Right renal pelvis (tissue), 4 donors: ENCODE measurements at regions not wholly inside any gene's neighbourhood (a gene's known extent, or its start where the extent isn't known, plus 50 kb on each side); places are given as distances from the start of the nearest gene placed in this dataset.
A peak's percentile ranks its signal among the peaks of the same experiment; 100 is the strongest.

Experiments
- DNase-seq, 4 donors: peaks; one replicate each; pipeline ENCODE4 v3.0.0-alpha.2; 2013; ENCODE audit warnings: low read depth in 4 of 4, low spot score in 3 of 4, missing footprints in 1 of 4

DNA sequence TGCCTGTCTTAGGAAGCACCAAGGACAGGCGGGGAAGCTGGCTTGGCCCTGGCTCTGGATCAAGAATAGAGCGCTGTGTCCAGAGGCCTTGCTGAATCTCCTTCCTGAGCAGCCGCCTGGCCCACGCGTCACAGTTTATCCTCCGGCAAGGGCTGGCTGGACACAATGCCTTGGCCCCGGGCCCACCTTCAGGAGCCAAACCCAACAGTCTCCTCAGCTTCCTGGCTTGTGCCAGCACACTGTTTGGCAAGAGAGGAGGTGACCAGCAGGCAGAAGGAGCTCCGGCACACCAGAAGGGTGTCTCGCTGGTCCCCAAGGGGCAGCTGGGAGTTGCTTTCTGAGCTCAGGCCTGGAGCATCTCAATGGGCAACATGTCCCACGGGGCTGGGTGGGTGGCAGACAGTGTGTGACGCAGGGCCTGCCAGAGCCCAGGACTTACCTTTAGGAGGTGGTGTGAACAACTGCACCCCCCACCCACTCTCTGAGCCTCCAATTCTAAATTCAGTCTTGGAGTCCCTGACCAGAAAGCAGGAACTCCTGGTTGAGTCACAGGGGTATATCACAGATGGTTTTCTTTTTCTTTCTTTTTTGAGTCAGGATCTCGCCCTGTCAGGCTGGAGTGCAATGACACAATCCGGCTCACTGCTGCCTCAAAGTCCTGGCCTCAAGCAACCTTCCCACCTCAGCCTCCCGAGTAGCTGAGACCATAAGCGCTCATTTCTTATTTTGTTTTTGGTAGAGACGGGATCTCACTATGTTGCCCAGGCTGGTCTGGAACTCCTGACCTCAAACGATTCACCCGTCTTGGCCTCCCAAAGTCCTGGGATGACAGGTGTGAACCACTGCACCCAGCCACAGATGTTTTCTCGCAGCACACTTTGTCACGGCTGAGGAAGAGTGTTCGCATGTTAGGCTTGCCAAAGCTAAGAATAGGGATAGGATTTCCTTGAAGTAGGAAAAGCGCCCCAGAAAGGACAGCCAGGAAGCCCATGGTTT, 361.2 kb downstream of the BCOR start:
- no peak for DNase-seq

DNA sequence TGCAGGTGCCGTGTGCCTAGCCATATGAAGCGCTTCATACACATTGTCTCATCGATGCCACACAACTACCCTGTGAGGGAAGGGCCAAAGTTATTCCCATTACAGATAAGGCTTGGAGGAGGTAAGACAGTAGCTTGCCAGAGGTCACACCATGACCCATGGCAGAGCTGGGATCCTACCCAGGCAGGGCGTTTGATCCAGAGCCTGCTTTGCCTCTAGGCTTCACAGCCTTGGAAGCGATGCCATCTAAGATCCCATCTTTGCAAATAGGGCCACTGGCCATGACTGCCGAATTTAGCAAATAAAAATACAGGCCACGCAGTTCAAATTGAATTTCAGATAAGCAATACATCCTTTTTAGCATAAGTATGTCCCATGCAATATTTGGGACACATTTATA, 358.2 kb downstream of the BCOR start:
- DNase-seq, result no peak

DNA sequence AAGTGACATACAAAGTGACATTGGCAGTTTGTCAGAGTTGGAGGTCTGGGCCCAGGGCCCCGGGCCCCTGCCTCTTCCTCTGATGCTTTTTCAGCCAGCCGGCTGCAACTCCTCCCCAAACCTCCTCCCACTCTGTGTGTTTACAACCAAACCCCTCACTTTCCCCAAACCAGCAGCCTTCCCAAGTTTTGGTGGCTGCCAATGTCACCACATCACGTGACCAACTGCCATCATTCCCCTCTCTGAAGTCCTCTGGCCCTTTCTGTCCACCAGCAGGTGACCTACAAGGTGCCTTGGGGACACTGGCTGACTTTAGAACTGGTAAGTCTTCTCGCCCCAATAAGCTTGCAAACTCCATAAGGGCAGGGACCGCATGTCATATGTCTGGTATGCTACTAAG, 357.7 kb downstream of the BCOR start:
- no peak for DNase-seq

DNA sequence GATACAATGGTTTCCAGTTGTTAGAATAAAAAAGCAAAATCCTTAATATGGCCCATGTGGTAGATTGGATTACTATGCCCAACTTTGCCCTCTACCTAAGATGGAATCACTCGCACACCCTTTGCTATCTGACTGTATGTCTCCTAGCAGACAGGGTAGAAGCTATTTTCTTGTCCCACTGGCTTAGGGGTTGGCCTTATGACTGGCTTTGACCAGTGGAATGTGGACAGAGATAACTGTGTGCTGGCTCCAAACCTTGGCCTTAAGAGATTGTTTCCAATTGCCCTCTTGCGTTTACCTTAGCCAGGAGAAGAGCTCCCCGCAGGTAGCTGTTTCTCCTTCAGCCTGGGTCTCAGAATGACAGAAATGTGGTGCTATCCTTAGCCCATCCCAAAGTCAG, 355.9 kb downstream of the BCOR start:
- no peak for DNase-seq

DNA sequence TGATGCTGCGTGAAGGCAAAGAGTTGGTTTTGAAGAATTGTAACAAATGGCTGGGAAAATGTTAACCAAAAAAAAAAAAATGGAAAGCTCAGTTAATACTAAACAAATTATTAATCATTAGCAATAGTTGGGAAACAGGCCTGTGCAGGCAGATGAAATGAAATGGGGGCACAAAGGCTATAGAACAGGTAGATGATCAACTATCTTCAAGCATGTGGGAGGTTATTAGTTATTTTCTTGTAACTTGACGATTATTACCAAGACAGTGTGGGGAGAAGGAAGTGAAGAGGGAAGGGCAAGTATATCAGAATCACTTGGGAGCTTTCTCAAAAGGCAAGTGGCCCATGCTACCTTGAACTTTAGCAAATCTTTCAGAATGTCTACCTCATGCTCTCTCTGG, 351.9 kb downstream of the BCOR start:
- DNase-seq, result no peak

DNA sequence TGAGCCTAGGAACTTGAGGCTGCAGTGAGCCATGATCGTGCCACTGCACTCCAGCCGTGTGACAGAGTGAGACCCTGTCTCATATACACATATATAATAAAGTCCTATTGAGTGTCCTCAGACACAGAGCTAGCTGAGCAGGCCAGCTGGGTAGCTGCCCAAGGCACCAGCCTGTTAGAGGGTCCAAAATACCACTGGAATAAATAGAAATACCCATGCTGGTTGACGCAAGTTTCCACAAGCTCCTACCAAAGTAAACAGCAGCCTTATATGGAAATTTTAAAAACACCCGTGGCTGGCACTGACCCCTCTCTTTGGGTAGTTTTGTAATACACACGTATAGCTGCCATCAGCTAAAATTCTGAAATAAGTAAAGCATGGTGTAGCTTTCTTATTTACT, 348.6 kb downstream of the BCOR start:
- DNase-seq, result no peak

DNA sequence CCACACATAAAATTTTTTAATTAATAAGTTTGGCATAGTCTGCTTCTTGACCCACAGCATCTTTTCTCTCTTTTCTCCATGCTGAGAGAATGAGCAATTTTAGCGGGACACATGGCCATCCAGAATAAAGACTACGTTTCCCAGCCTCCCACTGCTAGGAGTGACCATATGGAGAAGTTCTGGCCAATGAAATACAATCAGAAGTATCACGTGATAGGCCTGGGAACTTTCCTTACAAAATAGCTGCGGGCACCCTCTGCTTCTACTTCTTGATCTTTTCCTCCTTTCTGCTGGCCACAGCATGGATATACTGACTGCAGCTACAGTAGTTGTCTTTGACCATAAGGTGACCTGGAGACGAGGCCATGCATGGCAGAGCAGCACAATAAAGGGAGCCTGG, 348.0 kb downstream of the BCOR start:
- DNase-seq, result no peak

DNA sequence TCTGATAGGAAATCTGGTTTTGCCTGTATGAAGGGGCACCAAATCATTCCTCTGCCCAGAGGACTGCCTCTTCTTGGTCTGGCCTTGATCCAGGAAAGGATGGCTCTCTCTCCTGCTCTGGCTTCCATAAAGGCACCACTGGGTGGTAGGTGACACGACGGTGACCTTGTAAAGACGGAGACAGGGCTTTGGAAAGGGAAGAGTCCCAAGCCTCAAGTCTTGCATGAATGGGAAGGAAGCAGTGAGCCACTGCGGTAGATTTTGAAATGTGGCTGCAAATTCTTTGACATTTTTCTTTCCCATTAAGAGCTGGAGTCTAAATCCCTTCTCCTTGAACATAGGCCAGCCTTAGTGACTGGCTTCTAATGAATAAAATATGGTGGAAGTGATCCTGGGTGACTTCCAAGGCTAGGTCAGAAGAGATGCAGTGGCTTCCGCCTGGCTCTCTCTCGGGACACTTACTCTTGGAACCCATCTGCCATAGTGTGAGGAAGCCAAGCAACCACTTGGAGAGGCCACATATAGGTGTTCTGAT, 347.4 kb downstream of the BCOR start:
- DNase-seq, result no peak

DNA sequence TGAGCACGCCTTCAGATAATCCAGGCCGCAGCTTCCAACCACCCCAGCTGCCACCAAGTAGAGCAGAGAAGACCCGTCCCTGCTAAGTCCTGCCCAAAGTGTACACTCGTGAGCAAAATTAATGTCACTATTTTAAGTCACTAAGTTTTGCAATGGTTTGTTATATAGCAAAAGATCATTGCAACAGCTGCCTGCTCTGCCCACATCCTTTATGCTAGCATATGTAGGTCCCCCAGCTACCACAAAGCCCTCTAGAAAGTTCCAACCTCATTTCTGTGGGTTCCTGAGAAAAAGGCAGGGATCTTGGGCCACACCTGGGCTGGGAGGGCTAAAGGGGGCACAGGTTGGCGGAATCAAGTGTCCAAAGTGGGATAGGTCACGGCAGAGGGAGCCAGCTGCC, 346.9 kb downstream of the BCOR start:
- no peak for DNase-seq

DNA sequence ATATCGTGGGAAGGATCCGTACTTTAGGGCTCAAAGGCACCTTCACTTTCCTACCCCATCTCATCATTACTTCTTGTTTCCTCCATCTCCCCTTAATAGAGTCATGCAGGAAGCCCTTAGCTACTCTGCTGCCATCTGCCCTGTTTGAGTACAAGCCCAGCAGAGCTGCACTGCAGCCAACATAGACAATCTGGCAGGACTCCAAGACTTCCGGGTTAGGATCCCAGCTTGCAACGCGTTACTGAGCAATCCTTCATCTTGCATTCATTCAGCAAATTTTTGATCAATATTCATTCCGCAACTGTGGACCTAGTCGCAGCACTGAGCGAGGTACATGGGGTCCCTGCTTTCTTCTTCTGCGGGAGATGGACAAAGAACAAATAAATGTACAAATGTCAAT, 344.9 kb downstream of the BCOR start:
- DNase-seq, result no peak

DNA sequence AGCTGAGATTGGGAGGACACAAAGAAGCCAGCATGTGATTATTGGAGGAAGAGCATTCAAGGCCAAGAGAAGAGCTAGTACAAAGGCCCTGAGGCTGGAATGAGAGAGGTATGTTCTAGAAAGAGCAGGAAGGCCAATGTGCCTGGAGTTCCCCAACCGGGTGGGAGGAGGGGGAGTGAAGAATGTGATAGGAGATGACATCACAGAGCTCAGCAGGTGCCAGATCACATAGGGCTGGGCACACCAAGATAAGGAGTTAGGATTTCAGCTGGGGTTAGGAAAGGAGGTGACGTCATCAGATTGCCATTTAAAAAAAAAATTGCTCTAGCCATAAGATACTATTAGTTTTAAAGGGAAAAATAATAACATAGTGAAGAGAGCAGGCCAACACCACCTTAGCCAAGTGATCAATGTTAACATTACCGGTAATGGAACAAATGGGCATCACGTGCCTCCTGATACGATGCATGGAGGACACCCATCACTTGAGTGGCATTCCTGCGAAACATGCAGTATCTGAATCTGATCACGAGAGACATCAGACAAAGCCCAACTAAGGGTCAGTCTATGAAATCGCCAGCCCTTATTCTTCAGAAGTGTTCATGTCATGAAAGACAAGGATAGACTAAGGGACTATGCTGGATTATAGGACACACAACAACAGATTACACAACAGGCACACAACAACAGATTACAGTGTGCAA, 344.3 kb downstream of the BCOR start:
- no peak for DNase-seq

DNA sequence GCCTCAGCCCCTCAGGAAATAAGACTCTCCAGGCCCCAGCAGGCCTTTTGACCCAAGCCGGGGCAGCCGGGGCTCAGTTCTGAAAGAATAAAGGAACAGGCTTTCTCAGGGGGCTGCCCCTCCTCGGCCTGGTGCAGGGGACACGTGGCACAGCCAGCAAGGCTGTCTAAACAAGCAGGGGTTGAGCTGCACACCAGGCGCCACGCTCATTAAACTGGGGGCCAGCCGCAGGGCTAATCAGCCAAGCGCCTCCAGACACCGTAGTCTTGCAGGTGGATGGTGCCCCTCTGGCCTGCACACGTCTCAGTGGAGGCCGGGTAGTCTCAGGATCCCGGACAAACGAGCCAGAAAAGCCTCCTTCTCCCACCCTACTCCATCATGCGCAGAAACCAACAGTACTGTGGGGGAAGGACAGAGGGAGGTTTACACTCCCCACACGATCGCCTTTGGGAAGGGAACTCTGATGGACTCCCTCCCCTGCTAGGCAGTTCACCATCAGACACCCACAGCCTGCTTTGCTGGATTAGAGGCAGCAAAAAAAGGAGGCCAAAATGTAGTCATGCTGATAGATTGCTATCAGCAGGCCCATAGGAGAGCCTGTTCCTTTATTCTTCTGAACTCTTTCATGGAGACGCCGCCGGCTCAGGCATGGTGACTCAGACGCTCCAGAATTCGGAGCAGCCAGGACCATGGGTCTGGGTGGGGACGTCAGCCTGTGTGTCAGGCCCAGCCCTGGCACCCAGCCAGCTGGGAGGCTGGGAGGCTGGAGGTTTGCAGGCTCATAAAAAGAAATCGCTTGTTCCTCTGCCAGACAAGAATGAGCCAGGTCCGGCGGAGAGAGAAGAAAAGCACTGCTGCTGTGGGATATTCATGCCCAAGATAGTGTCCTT, 342.4 kb downstream of the BCOR start:
- DNase-seq, result no peak

DNA sequence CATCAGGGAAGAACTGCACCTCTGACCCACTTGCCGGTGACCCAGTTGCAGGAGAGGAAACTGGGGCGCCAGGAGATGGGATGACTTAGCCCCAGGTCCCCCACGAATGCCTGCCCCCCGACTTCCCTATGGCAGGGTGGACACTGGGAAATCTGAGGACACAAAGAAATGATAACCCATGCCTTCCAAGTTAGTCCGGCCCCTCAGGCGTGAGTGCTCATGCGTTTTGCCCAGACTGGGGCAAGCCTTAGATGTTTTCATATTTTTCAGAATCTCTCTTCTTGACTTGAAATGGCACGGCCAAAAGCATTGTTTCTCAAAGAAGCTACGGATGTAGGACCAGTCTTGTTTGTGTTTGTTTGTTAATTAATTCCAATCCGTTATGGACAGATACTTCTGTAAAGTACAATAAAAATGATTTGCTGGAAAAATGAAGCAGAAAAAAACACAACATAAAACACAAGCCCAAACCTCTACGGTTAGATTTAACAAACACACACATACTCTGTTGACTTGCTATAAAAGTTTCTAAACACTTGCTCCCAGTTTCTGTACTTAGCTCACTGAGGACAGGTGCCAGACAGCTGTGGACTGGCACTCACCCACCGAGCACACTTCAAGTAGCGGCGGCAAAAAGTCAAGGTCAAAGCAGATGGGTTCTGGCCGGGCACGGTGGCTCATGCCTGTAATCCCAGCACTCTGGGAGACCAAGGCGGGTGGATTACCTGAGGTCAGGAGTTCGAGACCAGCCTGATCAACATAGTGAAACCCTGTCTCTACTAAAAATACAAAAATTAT, 341.5 kb downstream of the BCOR start:
- DNase-seq, result no peak

DNA sequence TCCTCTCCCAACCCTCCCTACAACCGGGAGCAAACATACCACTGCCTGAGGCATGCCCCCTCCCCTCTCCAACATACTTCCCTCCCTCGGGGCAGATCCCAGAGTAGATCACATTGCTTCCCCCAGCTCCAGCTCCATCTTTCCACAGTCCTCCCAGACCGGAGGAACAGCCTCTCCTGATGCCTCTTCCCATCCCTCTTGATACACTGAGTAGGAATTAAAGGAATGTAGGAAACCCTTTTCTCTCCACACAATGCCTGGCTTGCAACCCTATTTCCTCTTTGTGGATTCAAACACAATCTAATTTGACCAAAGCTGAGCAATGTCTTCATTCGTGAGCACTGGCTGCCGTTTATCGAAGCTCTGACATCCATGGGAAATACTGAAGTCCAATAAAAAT, 339.8 kb downstream of the BCOR start:
- DNase-seq, result no peak

DNA sequence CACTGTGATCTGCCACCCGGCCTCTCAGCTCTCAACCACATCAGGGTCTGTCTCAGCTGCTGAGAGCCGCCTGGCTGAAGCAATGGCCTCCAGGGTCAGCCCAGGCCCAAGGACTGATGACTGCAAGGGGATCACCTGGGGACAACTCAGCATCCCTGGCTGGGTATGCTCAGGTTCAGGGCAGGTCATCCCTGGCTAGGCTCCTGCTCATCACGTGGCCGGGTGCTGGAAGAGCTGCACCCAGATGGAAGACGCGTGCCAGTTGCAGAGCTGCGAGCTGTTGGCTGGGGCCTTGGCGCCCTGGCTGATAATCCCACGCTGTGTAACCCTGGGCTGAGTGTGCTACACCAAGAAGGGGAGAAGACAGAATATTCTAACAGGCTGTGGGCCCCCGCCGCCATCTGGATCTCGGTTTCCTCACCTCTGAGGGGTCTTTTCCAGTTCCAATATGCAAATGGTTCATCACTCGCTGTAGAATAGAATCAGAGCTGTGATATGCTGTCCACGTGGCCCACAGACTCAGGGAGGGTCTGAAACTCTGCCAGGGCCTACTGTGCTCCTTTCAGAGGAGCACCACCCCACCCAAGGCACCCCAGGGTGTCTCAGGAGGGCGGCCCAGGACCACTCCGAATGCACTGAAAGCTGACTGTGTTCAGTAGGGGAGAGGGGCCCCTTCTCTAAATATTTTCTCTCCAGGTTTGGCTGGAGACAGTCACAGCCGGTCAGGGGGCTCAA, 338.8 kb downstream of the BCOR start:
- DNase-seq, result no peak

DNA sequence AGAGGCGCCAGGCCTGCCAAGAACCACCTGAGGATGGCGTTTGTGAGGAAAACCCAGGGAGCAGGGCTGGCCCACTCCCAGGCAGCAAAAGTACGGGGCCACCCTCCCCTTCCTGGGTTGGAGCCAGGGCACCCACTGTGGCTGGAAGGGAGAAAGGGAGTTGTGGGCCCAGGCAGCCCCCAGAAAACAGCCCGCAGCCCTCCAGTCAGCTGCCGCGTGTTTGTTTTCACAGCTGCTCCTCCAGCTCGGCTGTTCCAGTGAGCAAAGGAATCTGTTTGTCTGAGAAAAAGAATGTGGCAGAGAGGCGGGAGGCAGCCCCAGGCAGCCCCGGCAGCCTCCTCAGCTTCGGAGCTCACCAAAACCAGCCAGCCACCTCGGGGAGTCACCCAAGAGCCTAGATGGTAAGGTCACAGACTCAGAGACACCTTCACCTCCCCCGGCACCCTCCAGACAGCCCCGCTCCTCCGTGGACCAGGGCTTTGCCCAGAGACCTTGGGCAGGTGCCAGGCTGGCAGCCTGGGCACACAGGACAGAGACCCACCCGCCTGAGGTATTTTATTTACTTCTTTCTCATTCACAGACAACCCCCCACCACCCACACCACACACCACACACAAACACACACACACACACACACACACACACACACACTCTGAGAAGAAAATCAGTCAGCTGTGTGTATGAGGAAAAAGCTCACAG, 338.1 kb downstream of the BCOR start:
- peak in 1 of 4 donors; percentile 44 for DNase-seq

DNA sequence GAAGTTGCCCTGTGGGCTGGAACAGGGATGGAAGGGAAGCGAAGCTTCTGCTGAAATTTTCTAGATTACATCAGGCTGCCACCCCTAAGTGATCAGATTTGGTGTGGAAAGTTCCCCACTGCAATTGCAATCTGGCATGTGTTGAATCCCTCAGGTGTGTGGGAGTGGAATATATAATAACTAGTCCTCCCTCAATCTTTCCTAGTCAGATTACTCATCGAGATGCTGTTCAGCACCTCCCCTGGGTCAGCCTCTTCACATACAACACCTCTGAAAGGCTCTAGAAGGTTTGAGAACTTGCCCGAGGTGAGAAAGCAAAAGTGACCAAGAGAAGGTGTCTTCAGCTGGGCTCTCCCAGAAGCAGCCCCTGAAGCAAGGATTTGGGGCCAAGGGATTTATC, 336.8 kb downstream of the BCOR start:
- no peak for DNase-seq

DNA sequence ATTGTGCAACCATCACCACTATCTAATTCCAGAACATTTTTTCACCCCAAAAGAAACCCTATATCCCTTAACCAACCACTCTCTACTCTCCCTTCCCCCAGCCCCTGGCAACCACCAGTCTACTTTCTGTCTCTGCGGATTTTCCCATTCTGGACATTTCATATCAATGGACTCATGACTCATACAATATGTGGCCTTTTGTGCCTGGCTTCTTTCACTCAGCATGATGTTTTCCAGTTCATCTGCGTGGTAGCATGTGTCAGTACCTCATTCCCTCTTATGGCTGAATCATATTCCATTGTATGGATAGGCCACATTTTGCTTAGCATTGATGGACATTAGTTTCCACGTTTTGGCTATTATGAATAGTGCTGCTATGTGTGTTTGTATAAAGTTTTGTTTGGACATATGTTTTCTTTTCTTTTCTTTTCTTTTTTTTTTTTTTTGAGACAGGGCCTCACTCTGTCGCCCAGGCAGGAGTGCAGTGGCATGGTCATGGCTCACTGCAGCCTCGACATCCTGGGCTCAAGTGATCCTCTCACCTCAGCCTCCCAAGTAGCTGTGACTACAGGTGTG, 335.4 kb downstream of the BCOR start:
- DNase-seq, result no peak
